ENCODE measurements at regions not wholly inside any gene's neighbourhood (a gene's known extent, or its start where the extent isn't known, plus 50 kb on each side); places are given as distances from the start of the nearest gene placed in this dataset.

- TF ChIP-seq CTCF (IDR thresholded peaks at IDR 0.05), result no peak
- no peak for TF ChIP-seq POLR2A (IDR thresholded peaks at IDR 0.05)
- TF ChIP-seq POLR2AphosphoS5 (IDR thresholded peaks at IDR 0.05; ENCODE audit: insufficient read depth in 1 of 2, low read depth in 1 of 2), result no peak
Measured at GRCh38 chr5:10867389-10868303, 106.6 kb upstream of the DAP start.
